ENCODE measurements at regions not wholly inside any gene's neighbourhood (a gene's known extent, or its start where the extent isn't known, plus 50 kb on each side); places are given as distances from the start of the nearest gene placed in this dataset.

DNA sequence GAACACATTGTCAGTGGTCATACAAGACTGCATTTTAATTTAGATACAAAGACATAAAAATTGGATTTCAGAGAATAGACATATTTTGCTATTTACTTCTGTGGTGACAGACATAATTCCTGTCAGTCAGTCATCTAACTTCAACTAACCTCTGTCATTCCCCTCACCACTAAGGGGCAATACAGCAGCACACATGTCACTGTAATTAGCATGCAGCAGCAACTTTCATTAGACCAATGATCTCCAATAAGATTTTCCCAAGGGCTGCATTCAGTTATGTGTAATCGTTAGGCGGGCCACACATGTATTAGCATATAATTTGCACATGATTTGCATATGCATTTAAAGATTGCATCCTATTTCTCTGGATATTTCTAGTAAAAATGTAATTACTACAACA, 624.5 kb downstream of the NR4A2 start:
- peak in 1 of 10 donors; percentile 21 for DNase-seq
- intact Hi-C loops (cut with DNase I), result no loop called here

DNA sequence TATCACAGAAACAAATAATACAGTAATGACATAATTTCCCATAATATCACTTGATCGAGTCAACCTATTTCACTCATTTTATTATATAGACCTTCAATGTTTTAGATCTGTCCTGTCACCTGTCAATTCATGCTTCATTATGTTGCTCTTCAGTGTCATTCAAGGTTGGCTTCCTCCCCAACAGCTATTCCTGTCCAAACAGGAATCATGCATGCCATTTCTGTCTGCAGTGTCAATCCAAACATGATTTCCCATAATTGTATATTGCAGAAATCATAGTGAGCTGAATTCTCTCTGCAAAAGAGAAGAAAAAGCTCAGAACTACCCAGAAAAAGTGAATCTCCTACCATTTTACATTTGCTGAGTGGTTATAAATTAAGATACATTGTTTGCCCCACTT, 628.6 kb downstream of the NR4A2 start:
- no peak for DNase-seq

GRCh38 chr2:155703048-155703447, 629.5 kb downstream of the NR4A2 start:
- intact Hi-C loops (cut with DNase I), result no loop called here
- DNase-seq, result no peak

More for the DNA sequence above, 628.6 kb downstream of the NR4A2 start:
- intact Hi-C loops (cut with DNase I), result no loop called here

GRCh38 chr2:155701721-155702120, 630.8 kb downstream of the NR4A2 start:
- intact Hi-C loops (cut with DNase I), result no loop called here
- DNase-seq, result no peak

- no peak for DNase-seq
- intact Hi-C loops (cut with DNase I), result no loop called here
Observed at GRCh38 chr2:155696571-155696970, 636.0 kb downstream of the NR4A2 start.

GRCh38 chr2:155695505-155695904, 637.0 kb downstream of the NR4A2 start:
- intact Hi-C loops (cut with DNase I), result no loop called here
- no peak for DNase-seq

- intact Hi-C loops (cut with DNase I), result no loop called here
- no peak for DNase-seq
Observed at GRCh38 chr2:155692856-155693255, 639.7 kb downstream of the NR4A2 start.

DNA sequence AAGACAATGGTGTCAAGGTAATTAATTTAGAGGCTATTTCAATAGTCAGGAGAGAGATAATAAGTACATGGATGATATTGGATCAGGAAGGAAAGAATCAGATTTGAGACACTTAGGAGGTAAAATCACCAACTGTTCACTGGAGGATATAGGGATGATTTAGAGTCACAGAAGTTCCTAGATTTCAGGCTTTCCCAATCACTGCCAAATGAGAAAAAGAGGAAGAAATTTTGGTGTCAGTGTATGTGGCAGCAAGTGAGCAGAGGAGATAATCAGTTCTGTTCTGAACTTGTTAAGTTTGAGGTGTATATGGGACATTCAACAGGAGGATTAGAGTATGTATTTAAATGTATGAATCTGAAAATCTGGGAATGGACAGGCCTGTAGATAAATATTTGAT, 640.4 kb downstream of the NR4A2 start:
- DNase-seq, result no peak
- intact Hi-C loops (cut with DNase I), result no loop called here

- intact Hi-C loops (cut with DNase I), result no loop called here
- no peak for DNase-seq
Observed at GRCh38 chr2:155690785-155691184, 641.7 kb downstream of the NR4A2 start.

- DNase-seq, result no peak
- intact Hi-C loops (cut with DNase I), result no loop called here
Observed at GRCh38 chr2:155689791-155690190, 642.7 kb downstream of the NR4A2 start.

GRCh38 chr2:155687181-155687580, 645.3 kb downstream of the NR4A2 start:
- DNase-seq, result peak in 1 of 10 donors; percentile 43
- intact Hi-C loops (cut with DNase I), result no loop called here

DNA sequence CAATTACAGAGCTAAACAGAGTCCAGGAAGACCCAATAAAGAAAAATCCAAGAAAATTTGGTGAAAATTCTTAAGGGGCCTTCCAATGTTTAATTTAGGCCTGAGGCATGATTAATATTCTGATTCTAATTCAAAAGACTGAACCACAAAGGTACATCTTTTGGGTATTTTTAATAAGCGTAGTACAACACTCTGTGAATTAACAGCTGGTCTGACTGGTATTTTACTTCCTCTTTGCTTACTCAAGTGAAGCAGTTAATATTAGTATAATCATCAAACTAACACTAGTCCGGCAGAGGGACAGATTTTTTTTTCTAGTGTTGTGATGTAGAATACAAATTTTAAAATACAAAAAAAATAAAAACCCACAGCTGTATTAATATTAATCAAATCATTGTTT, 652.9 kb downstream of the NR4A2 start:
- intact Hi-C loops (cut with DNase I), result no loop called here

GRCh38 chr2:155675920-155676319, 656.6 kb downstream of the NR4A2 start:
- no peak for DNase-seq
- intact Hi-C loops (cut with DNase I), result no loop called here

More for the DNA sequence above, 652.9 kb downstream of the NR4A2 start:
- no peak for DNase-seq

GRCh38 chr2:155665704-155666103, 666.8 kb downstream of the NR4A2 start:
- peak in 2 of 10 donors; percentile 5 to 67 for DNase-seq
- intact Hi-C loops (cut with DNase I), result no loop called here

GRCh38 chr2:155663265-155663664, 669.3 kb downstream of the NR4A2 start:
- intact Hi-C loops (cut with DNase I), result no loop called here
- DNase-seq, result no peak

GRCh38 chr2:155662224-155662623, 670.3 kb downstream of the NR4A2 start:
- intact Hi-C loops (cut with DNase I), result no loop called here
- DNase-seq, result no peak

DNA sequence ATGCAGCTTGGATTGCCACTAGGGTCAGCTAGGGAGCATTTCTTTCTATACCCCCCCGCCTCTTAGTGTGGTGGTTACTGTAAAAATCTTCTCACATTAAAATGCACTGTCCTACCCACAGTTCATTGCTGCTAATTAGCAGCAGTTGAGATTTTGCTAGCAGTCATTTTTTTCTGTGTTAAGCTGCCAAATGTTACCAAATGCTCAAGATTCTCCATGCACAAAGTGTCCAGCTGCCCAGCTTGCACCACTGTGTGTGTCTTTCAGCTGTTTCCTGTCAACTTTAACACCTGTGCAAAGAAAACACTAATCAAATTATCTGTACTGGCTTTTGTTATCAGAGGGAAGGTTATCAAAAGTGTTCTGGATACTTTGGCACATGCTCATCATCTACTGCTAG, 679.3 kb downstream of the NR4A2 start:
- no peak for DNase-seq
- intact Hi-C loops (cut with DNase I), result no loop called here

DNA sequence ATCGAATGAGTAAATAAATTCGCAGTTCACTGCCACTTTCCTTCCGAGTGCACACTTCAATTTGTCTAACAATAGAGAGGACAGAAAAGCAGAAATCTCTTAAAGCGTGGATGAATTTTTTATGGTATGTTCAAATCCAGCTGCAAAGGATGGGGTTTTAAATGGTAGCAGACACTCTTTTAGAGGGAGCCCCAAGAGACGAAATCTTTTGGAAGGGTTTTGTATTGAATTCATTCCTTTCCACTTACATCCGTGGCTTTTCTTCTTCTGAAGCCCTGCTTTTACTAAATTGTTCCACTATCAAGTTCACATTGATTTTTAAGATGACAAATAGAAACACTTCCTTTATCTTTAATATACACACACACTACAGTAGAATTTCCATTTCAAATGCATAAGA, 680.7 kb downstream of the NR4A2 start:
- intact Hi-C loops (cut with DNase I), result no loop called here
- DNase-seq, result no peak

DNA sequence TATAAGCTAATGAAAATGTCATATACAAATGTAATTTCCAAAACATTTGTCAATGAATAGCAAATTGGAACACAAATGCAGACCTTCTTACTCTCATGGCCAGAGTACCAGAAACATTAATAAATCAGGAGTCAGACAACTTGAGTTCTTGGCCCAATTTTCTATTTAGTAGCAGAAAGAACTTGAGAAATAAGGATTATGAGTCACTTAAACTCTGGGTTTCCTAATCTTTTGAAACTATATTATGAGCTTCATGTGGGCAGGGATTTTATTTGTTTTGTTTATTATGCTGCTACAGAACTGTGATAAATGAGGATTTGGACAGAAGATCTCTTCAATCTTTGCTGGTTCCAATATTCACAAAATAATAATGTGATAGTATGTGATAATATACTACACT, 686.7 kb downstream of the NR4A2 start:
- intact Hi-C loops (cut with DNase I), result no loop called here
- DNase-seq, result no peak

DNA sequence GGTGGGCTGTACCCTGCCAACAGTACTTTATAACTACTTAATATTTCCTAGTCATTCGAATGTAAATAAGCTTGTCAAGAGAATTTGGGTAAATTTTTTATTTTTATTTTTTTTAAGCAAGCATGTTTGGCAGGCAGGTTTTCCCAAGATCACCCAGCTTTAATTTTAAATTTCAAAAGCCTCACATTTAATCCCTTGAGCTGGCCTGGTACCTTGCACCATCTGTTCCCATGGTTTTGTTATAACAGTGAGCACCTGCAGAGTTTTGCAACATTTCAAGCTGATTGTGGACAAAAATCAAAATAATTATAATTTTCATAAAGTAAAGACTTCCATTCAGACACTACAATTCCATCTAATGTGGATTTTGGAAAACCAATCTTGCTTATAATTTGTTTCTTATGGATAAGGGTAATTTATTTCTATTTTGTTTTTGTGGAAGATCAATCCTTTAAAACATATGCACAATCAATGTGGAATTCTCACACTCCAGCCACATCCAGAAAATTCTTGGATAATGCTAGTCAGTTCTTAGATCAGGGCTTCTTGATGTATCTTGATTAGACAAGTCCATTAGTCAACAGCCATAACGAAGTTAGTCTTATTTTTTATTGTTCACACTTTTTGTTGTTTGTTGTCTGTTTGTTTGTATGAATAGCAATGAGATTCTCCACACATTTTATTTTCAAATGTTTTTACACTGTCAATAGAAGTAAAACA, 689.3 kb downstream of the NR4A2 start:
- intact Hi-C loops (cut with DNase I), result no loop called here
- no peak for DNase-seq

GRCh38 chr2:155633887-155634570, 698.5 kb downstream of the NR4A2 start:
- DNase-seq, result no peak
- intact Hi-C loops (cut with DNase I), result no loop called here
